MCF 10A (cell line): ENCODE measurements at regions not wholly inside any gene's neighbourhood (a gene's known extent, or its start where the extent isn't known, plus 50 kb on each side); places are given as distances from the start of the nearest gene placed in this dataset.

Source experiments
- BruUV-seq: library from RNA; stranded (reverse); fragments of 400-500 nt; replicated peaks from 2 replicates; lab custom pipeline; 2021; lab: Mats Ljungman, UMichigan
- CTCF ChIA-PET: fragments of 300-600 bp; sonication (Branson Sonifier 250); formaldehyde crosslinking; extraction: SDS; loops from one replicate; lab custom pipeline; 2021; ENCODE audit warnings: antibody characterized with exemption, inconsistent platforms; lab: Yijun Ruan, JAX
- POLR2A ChIA-PET: fragments of 300-600, 350-650 bp; sonication (Branson Sonifier 250); formaldehyde crosslinking; extraction: SDS; loops from one replicate; lab custom pipeline; 2020; ENCODE audit warnings: antibody characterized with exemption, inconsistent platforms; lab: Yijun Ruan, JAX
- DNase-seq: peaks from one replicate; pipeline ENCODE4 v3.0.0-alpha.2; 2018; ENCODE audit not compliant: unreplicated experiment
- H3K27ac Mint-ChIP-seq: one replicate; pipeline ENCODE4 v1.8.0; 2022; ENCODE audit warnings: mild to moderate bottlenecking, low read depth, mixed read lengths; ENCODE audit not compliant: unreplicated experiment
- H3K27me3 Mint-ChIP-seq: one replicate; pipeline ENCODE4 v1.8.0; 2022; ENCODE audit warnings: mixed read lengths; ENCODE audit not compliant: insufficient read depth, unreplicated experiment
- H3K36me3 Mint-ChIP-seq: one replicate; pipeline ENCODE4 v1.8.0; 2022; ENCODE audit warnings: mild to moderate bottlenecking, moderate library complexity, mixed read lengths; ENCODE audit not compliant: insufficient read depth, unreplicated experiment
- H3K4me1 Mint-ChIP-seq: one replicate; pipeline ENCODE4 v1.8.0; 2022; ENCODE audit warnings: mixed read lengths; ENCODE audit not compliant: insufficient read depth, unreplicated experiment
- H3K4me3 Mint-ChIP-seq: one replicate; pipeline ENCODE4 v1.8.0; 2022; ENCODE audit warnings: mild to moderate bottlenecking, moderate library complexity, mixed read lengths; ENCODE audit not compliant: unreplicated experiment
- H3K9me3 Mint-ChIP-seq: one replicate; pipeline ENCODE4 v1.8.0; 2022; ENCODE audit warnings: mixed read lengths; ENCODE audit not compliant: unreplicated experiment
- intact Hi-C: fragments of 100-400 bp; cut with micrococcal nuclease; formaldehyde crosslinking; loops from 2 replicates; pipeline ENCODE4 v1.14.1; 2022
- TF ChIP-seq, protein P1 (sequence below): fragments of 200-600 bp; IDR thresholded peaks from one replicate; pipeline ENCODE4 v1.8.0; 2022; ENCODE audit warnings: antibody characterized with exemption, mild to moderate bottlenecking; ENCODE audit not compliant: unreplicated experiment

- BruUV-seq = no TSS peak
- intact Hi-C loops = no loop called here
- H3K4me1 Mint-ChIP-seq = peaks cover 10% of the 10 kb centered on the region
- H3K27me3 Mint-ChIP-seq = no peaks in the 10 kb centered on the region
- TF ChIP-seq, protein P1, sequence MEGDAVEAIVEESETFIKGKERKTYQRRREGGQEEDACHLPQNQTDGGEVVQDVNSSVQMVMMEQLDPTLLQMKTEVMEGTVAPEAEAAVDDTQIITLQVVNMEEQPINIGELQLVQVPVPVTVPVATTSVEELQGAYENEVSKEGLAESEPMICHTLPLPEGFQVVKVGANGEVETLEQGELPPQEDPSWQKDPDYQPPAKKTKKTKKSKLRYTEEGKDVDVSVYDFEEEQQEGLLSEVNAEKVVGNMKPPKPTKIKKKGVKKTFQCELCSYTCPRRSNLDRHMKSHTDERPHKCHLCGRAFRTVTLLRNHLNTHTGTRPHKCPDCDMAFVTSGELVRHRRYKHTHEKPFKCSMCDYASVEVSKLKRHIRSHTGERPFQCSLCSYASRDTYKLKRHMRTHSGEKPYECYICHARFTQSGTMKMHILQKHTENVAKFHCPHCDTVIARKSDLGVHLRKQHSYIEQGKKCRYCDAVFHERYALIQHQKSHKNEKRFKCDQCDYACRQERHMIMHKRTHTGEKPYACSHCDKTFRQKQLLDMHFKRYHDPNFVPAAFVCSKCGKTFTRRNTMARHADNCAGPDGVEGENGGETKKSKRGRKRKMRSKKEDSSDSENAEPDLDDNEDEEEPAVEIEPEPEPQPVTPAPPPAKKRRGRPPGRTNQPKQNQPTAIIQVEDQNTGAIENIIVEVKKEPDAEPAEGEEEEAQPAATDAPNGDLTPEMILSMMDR = no peak
- H3K27ac Mint-ChIP-seq = no peak overlapping the region
- no peaks in the 10 kb centered on the region for H3K9me3 Mint-ChIP-seq
- no peak overlapping the region for H3K4me3 Mint-ChIP-seq
- ChIA-PET POLR2A (no interaction called here), CTCF (no interaction called here)
- peaks cover 4% of the 10 kb centered on the region for H3K36me3 Mint-ChIP-seq
- DNase-seq = no peak
Observed at GRCh38 chr4:11299836-11300235, 128.9 kb downstream of the HS3ST1 start.

GRCh38 chr4:11299016-11299415 is 129.7 kb downstream of the HS3ST1 start:
- POLR2A ChIA-PET = no interaction called here
- no peaks in the 10 kb centered on the region for H3K9me3 Mint-ChIP-seq
- peaks cover 10% of the 10 kb centered on the region for H3K4me1 Mint-ChIP-seq
- TF ChIP-seq, protein P1 = no peak
- peak overlapping the region; percentile 61 for H3K27ac Mint-ChIP-seq
- DNase-seq = peak; percentile 19
- peaks cover 4% of the 10 kb centered on the region for H3K36me3 Mint-ChIP-seq
- no peak overlapping the region for H3K4me3 Mint-ChIP-seq
- intact Hi-C loops = no loop called here
- CTCF ChIA-PET = interaction anchor here (0.5 kb wide), 1 partner anchor 1670 kb away, joined by 3 read pairs; no protein-coding TSS in a partner anchor
- H3K27me3 Mint-ChIP-seq = no peaks in the 10 kb centered on the region
- BruUV-seq = no TSS peak

GRCh38 chr4:11298451-11298850 is 130.2 kb downstream of the HS3ST1 start:
- Mint-ChIP-seq H3K27me3 (no peaks in the 10 kb centered on the region), H3K36me3 (peaks cover 4% of the 10 kb centered on the region), H3K4me1 (peaks cover 10% of the 10 kb centered on the region), H3K27ac (peak overlapping the region; percentile 61), H3K4me3 (no peak overlapping the region), H3K9me3 (no peaks in the 10 kb centered on the region)
- ChIA-PET CTCF (no interaction called here), POLR2A (no interaction called here)
- no peak for DNase-seq
- no TSS peak for BruUV-seq
- TF ChIP-seq, protein P1 = no peak
- intact Hi-C loops = no loop called here

- no peak overlapping the region for H3K4me3 Mint-ChIP-seq
- no peak for DNase-seq
- peak overlapping the region; percentile 16 for H3K27ac Mint-ChIP-seq
- no peaks in the 10 kb centered on the region for H3K9me3 Mint-ChIP-seq
- H3K36me3 Mint-ChIP-seq = peaks cover 4% of the 10 kb centered on the region
- intact Hi-C loops = no loop called here
- H3K27me3 Mint-ChIP-seq = no peaks in the 10 kb centered on the region
- H3K4me1 Mint-ChIP-seq = peaks cover 10% of the 10 kb centered on the region
- TF ChIP-seq, protein P1 = no peak
- ChIA-PET CTCF (no interaction called here), POLR2A (no interaction called here)
- BruUV-seq = no TSS peak
Observed at GRCh38 chr4:11297627-11298026, 131.1 kb downstream of the HS3ST1 start.
